Endothelial cell of umbilical vein (primary cell): ENCODE measurements at regions not wholly inside any gene's neighbourhood (a gene's known extent, or its start where the extent isn't known, plus 50 kb on each side); places are given as distances from the start of the nearest gene placed in this dataset.

Experiments
- CTCF ChIP-seq, 2 donors: IDR thresholded peaks; 1 replicate in 1 of 2; 2 replicates in 1 of 2; pipeline ENCODE4 v1.5.1; 2011; ENCODE audit warnings: low read length in 2 of 2, mild to moderate bottlenecking in 2 of 2, moderate library complexity in 2 of 2, control low read depth in 1 of 2, inconsistent platforms in 1 of 2, low read depth in 1 of 2; ENCODE audit not compliant: insufficient read depth in 1 of 2; ENCODE audit errors: extremely low read depth in 1 of 2
- EZH2 ChIP-seq: IDR thresholded peaks from 2 replicates; pipeline ENCODE4 v1.6.1; 2012; ENCODE audit warnings: borderline replicate concordance, low read depth, mild to moderate bottlenecking, moderate library complexity, low read length, inconsistent platforms; ENCODE audit not compliant: severe bottlenecking
- JUN ChIP-seq: IDR thresholded peaks from 2 replicates; pipeline ENCODE4 v1.6.1; 2011; ENCODE audit warnings: borderline replicate concordance, low read depth; ENCODE audit not compliant: insufficient read length, insufficient read depth
- MAX ChIP-seq: IDR thresholded peaks from 2 replicates; pipeline ENCODE4 v1.6.1; 2011; ENCODE audit not compliant: insufficient read depth, insufficient read length
- MYC ChIP-seq: IDR thresholded peaks from one replicate; pipeline ENCODE4 v1.6.1; 2011; ENCODE audit warnings: mild to moderate bottlenecking, low read depth, low read length
- POLR2A ChIP-seq: IDR thresholded peaks from 2 replicates; pipeline ENCODE4 v1.6.1; 2012; ENCODE audit warnings: low read depth, mild to moderate bottlenecking, control low read depth, low read length
- POLR2AphosphoS5 ChIP-seq: IDR thresholded peaks from 2 replicates; pipeline ENCODE4 v1.6.1; 2012; ENCODE audit warnings: low read depth, mild to moderate bottlenecking, control low read depth, low read length, moderate library complexity; ENCODE audit not compliant: insufficient read depth

GRCh38 chr13:80145171-80145690 is 195.7 kb downstream of the SPRY2 start:
- TF ChIP-seq POLR2A (no peak), POLR2AphosphoS5 (no peak), CTCF (IDR thresholded peaks at IDR 0.05; ENCODE audit: extremely low read depth in 1 of 2, insufficient read depth in 1 of 2, low read depth in 1 of 2, low read length in 2 of 2) (no peak), EZH2 (no peak), MAX (no peak), JUN (no peak), MYC (no peak)
